Loucy (cell line): ENCODE measurements at regions not wholly inside any gene's neighbourhood (a gene's known extent, or its start where the extent isn't known, plus 50 kb on each side); places are given as distances from the start of the nearest gene placed in this dataset.
"Not testable (repeated sequence)": the region's sequence is repeated elsewhere in the genome, so short reads cannot be mapped to it uniquely, and the experiment has no call there.

Experiments
- H2AFZ ChIP-seq: fragments of 200-600 bp; sonication (generic); 2 replicates; pipeline ENCODE4 v1.6.0; 2016; ENCODE audit warnings: antibody characterized with exemption, mild to moderate bottlenecking, low read length, moderate library complexity
- H3F3A ChIP-seq: fragments of 200-600 bp; 2 replicates; pipeline ENCODE4 v1.6.0; 2016; ENCODE audit warnings: antibody characterized with exemption, low read depth, mild to moderate bottlenecking
- H3K27me3 ChIP-seq: fragments of 200-600 bp; sonication (generic); 2 replicates; pipeline ENCODE4 v1.6.1; 2014; ENCODE audit warnings: low read length, mild to moderate bottlenecking; ENCODE audit not compliant: insufficient read depth, poor library complexity, severe bottlenecking
- H3K36me3 ChIP-seq: fragments of 200-600 bp; sonication (generic); 2 replicates; pipeline ENCODE4 v1.6.1; 2016; ENCODE audit warnings: low read length; ENCODE audit not compliant: insufficient read depth
- H3K4me1 ChIP-seq: fragments of 200-600 bp; sonication (generic); 2 replicates; pipeline ENCODE4 v1.5.1; 2014; ENCODE audit warnings: low read length, mild to moderate bottlenecking; ENCODE audit not compliant: insufficient read depth, poor library complexity, severe bottlenecking
- H3K4me2 ChIP-seq: fragments of 200-600 bp; sonication (generic); 2 replicates; pipeline ENCODE4 v1.6.0; 2014; ENCODE audit warnings: antibody characterized with exemption, low read length, low read depth, mild to moderate bottlenecking; ENCODE audit not compliant: poor library complexity, severe bottlenecking
- H3K4me3 ChIP-seq: fragments of 200-600 bp; sonication (generic); 2 replicates; pipeline ENCODE4 v1.5.1; 2014; ENCODE audit warnings: low read length, mild to moderate bottlenecking, mixed read lengths; ENCODE audit not compliant: poor library complexity, severe bottlenecking
- H3K79me2 ChIP-seq: fragments of 200-600 bp; sonication (generic); 2 replicates; pipeline ENCODE4 v1.6.1; 2014; ENCODE audit warnings: low read length; ENCODE audit not compliant: insufficient read depth
- H3K9ac ChIP-seq: fragments of 200-600 bp; sonication (generic); 2 replicates; pipeline ENCODE4 v1.6.0; 2014; ENCODE audit warnings: mild to moderate bottlenecking, low read depth, low read length, moderate library complexity; ENCODE audit not compliant: poor library complexity, severe bottlenecking
- H3K9me2 ChIP-seq: fragments of 200-600 bp; sonication (generic); replicated peaks from 2 replicates; pipeline ENCODE4 v1.6.1; 2016; ENCODE audit warnings: low read depth, low read length, mixed read lengths
- H3K9me3 ChIP-seq: fragments of 200-600 bp; sonication (generic); 2 replicates; pipeline ENCODE4 v1.6.1; 2014; ENCODE audit warnings: mild to moderate bottlenecking, antibody characterized with exemption, low read length, low read depth; ENCODE audit not compliant: insufficient read depth
- H4K20me1 ChIP-seq: fragments of 200-600 bp; sonication (generic); 2 replicates; pipeline ENCODE4 v1.6.0; 2014; ENCODE audit warnings: antibody characterized with exemption, low read length, mild to moderate bottlenecking; ENCODE audit not compliant: insufficient read depth, poor library complexity, severe bottlenecking

DNA sequence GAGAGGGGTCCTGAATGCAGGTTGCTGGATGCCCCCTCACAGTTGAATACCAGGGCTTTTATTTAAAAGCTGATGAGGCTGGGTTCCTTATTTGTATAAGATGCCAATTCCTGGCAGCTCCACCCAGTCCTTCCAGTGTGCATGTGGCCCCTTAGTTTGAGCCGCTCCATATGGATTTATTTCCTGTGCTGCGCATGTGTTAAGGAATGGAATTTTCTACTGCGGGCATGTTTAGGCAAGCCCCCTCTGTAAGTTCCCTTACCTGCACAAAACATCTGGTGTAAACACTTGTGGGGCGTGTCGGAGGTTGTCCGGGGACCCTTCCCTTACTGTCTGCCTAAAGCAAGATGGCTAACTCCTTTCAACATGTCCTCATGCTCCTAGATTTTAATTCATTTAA is 1901.4 kb downstream of the KHDRBS2 start:
- not testable (repeated sequence) for H3K27me3 ChIP-seq, H3K79me2 ChIP-seq, H2AFZ ChIP-seq, H3K4me3 ChIP-seq, H4K20me1 ChIP-seq, H3K4me2 ChIP-seq, H3F3A ChIP-seq, H3K9me3 ChIP-seq, H3K4me1 ChIP-seq, H3K9ac ChIP-seq, H3K9me2 ChIP-seq, H3K36me3 ChIP-seq

DNA sequence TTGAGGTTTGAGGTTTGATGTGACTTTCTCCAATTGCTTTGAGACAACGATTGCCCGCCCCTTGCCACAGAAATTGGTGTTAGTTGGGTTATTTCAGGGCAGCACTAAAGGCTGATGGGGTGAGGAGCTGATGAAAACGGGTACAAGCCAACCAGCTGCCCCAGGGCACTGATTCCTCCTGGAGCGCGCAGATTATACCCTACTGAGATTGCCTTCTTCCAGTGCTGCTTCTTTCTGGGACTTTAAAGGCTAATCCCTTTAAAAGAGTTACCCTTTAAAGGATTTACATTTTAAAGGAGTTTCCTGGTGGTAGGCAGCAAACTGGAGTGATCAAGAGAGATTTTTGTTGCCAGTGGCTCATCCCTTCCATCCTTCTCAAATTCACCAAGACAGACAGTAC is 1903.3 kb downstream of the KHDRBS2 start:
- not testable (repeated sequence) for H3K9me3 ChIP-seq, H3K4me3 ChIP-seq, H3K9me2 ChIP-seq, H3K4me2 ChIP-seq, H3K36me3 ChIP-seq, H2AFZ ChIP-seq, H3K9ac ChIP-seq, H3K4me1 ChIP-seq, H3K27me3 ChIP-seq, H4K20me1 ChIP-seq, H3F3A ChIP-seq, H3K79me2 ChIP-seq

DNA sequence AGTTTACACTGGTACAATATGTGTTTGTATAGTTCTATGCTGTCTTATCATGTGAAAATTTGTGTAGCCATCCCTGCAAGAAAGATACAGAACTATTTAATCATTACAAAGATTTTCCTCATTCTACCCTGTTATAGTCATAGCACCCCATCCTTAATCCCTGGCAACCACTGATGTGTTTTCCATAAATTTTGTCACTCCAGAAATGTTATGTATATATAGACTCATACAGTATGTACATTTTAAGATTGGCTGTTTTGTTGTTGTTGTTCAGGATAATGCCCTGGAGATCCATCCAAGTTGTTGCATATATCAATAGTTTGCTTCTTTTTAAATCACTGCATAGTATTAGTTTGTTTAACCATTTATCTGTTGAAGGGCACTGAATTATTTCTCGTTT is 1911.9 kb downstream of the KHDRBS2 start:
- not testable (repeated sequence) for H3K9me2 ChIP-seq, H3K4me2 ChIP-seq, H3K79me2 ChIP-seq, H3K4me1 ChIP-seq, H3K27me3 ChIP-seq, H3K4me3 ChIP-seq, H2AFZ ChIP-seq, H3K9ac ChIP-seq, H3F3A ChIP-seq, H3K36me3 ChIP-seq, H3K9me3 ChIP-seq, H4K20me1 ChIP-seq

DNA sequence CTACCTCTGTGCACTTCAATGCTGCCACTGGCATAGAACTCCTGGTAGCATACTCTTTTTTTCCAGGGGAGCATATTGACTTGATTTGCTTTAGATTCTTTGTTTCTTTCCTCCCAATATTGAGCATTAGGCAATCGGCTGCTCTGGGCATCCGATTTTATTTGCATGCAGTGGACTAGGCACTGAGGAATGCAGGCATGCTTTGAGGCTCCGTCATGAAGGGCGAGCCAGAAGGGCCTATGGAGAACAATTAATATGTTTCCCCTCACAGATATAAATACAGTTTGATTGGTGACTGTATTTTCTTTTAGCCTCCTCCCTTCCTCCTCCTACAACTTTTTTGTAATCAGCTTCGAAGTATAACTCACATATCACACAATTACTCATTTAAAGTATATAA is 1918.2 kb downstream of the KHDRBS2 start:
- not testable (repeated sequence) for H3K4me1 ChIP-seq, H3K36me3 ChIP-seq

DNA sequence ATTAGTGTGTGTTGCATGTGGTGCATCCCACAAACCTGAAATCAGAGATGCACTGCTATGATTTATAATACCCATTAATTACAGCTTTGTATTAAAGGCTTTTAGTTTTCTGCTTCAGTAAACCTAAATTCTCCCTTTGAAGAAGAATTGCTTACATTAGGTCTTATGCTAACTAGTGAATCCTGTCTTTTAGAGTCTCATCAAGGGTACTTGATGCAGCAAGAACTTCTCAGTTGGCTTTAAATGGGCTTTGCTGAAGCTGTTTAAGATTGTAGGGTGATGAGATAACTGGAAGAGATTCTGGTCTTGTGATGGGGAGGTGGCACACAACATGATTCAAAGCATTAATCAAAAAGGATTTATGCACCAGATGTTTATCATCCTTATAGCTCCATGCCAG is 1920.1 kb downstream of the KHDRBS2 start:
- not testable (repeated sequence) for H2AFZ ChIP-seq, H3K4me3 ChIP-seq, H3K4me2 ChIP-seq, H3K36me3 ChIP-seq, H3K9ac ChIP-seq, H3K79me2 ChIP-seq, H3K9me2 ChIP-seq, H3K9me3 ChIP-seq, H4K20me1 ChIP-seq, H3K4me1 ChIP-seq, H3K27me3 ChIP-seq, H3F3A ChIP-seq

More for the DNA sequence above, 1918.2 kb downstream of the KHDRBS2 start:
- H3K9ac ChIP-seq, H3K27me3 ChIP-seq, H3K9me3 ChIP-seq, H3F3A ChIP-seq, H2AFZ ChIP-seq, H3K4me2 ChIP-seq, H3K79me2 ChIP-seq, H3K9me2 ChIP-seq, H3K4me3 ChIP-seq, H4K20me1 ChIP-seq: not testable (repeated sequence)

DNA sequence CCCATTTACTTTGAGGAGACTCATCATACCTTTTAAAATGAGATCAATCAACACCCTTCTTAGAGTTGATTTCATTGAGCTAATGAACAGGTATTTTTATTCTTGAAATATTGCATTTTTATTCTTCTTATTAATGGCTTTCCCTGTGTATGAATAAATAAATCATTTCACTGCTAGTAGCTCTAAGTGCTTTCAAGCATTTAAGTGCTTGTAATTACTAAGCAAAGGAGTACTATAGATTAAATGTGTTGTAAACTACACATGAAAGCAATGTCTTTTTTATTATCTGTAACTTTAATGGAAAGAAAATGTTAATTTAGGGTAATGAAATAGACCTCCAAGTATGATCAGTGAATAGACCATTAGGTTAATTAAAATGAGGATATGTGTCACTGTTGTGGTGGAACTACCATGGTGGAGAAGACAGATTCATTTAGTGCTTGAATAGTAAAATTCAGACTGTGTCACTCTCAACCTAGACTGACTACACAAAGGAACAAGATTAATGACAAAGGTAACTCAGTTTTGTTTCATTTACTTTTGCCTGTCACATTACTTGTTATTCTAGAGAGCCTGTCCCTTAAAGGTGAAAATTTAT is 1943.5 kb downstream of the KHDRBS2 start:
- not testable (repeated sequence) for H3K9me3 ChIP-seq, H4K20me1 ChIP-seq, H3K9ac ChIP-seq, H2AFZ ChIP-seq, H3K4me2 ChIP-seq, H3K9me2 ChIP-seq, H3K79me2 ChIP-seq, H3K27me3 ChIP-seq, H3K4me3 ChIP-seq, H3K4me1 ChIP-seq, H3F3A ChIP-seq, H3K36me3 ChIP-seq

DNA sequence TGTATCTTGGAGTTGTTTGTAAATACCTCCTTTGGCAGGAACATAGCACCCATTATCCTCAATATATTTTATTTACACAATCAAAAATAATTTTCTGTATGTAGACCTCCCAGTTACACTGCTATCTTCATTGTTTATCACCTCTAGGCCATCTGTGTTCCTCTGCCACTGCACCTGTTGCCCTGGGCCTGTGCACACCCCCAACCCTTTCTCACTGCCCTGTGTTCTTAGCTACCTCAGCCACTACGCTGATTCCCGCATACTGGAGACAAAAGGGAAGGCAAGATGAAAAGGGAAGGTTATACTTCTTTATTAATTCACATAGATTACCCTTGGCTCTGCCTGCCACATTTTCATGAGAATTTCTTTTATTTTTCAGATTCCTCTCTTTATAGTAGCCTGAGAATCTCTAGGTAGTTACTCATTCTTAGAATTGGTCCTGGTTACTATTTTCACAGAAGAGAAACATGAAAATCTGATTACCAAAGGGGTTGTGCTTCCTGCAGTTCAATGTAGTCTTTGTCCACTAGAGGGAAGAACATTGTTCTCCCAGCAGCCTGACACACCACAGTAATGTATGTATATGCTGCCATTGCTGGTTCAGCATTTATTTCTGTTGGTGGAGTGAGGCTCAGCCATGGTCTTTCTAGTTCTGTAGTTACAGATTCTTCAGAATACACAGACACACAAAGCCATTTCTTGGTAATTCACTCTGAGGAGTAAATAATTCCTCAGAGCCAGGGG is 1947.5 kb downstream of the KHDRBS2 start:
- not testable (repeated sequence) for H2AFZ ChIP-seq, H3K4me1 ChIP-seq, H3K36me3 ChIP-seq, H4K20me1 ChIP-seq, H3K4me3 ChIP-seq, H3K4me2 ChIP-seq, H3K9me2 ChIP-seq, H3K27me3 ChIP-seq, H3K9ac ChIP-seq, H3K9me3 ChIP-seq, H3F3A ChIP-seq, H3K79me2 ChIP-seq
